Activated CD4-positive, alpha-beta T cell treated with anti-CD3 and anti-CD28 coated beads, Interleukin-2, amount 10 ng/mL, durations not matched to agents 7 days and 5 days (primary cell): ENCODE measurements at regions not wholly inside any gene's neighbourhood (a gene's known extent, or its start where the extent isn't known, plus 50 kb on each side); places are given as distances from the start of the nearest gene placed in this dataset.

Source experiments
- CTCF ChIA-PET: fragments of 350-600 bp; sonication (Branson Sonifier 250); formaldehyde crosslinking; loops from one replicate; lab custom pipeline; 2021; ENCODE audit warnings: antibody characterized with exemption; lab: Charles Lee
- POLR2A ChIA-PET: fragments of 350-600 bp; sonication (Branson Sonifier 250); formaldehyde crosslinking; loops from one replicate; lab custom pipeline; 2021; ENCODE audit warnings: antibody characterized with exemption; lab: Charles Lee
- DNase-seq: peaks from one replicate; pipeline ENCODE4 v3.0.0-alpha.2; 2020
- H3K27ac Mint-ChIP-seq: one replicate; pipeline ENCODE4 v1.8.0; 2021; ENCODE audit warnings: mild to moderate bottlenecking, moderate library complexity, mixed read lengths
- H3K27me3 Mint-ChIP-seq: one replicate; pipeline ENCODE4 v1.8.0; 2021; ENCODE audit warnings: mixed read lengths
- H3K36me3 Mint-ChIP-seq: one replicate; pipeline ENCODE4 v1.8.0; 2021; ENCODE audit warnings: low read depth, mixed read lengths
- H3K4me1 Mint-ChIP-seq: one replicate; pipeline ENCODE4 v1.8.0; 2021; ENCODE audit warnings: mixed read lengths
- H3K4me3 Mint-ChIP-seq: one replicate; pipeline ENCODE4 v1.8.0; 2021; ENCODE audit warnings: mild to moderate bottlenecking, moderate library complexity, mixed read lengths
- H3K9me3 Mint-ChIP-seq: one replicate; pipeline ENCODE4 v1.8.0; 2021; ENCODE audit warnings: mixed read lengths

GRCh38 chr12:58529114-58529665 is 391.1 kb downstream of the LRIG3 start:
- ChIA-PET POLR2A (no interaction called here), CTCF (no interaction called here)
- H3K27ac Mint-ChIP-seq: no peak overlapping the region
- H3K4me3 Mint-ChIP-seq: no peak overlapping the region
- H3K9me3 Mint-ChIP-seq: no peaks in the 10 kb centered on the region
- no peaks in the 10 kb centered on the region for H3K27me3 Mint-ChIP-seq
- no peaks in the 10 kb centered on the region for H3K36me3 Mint-ChIP-seq
- no peak for DNase-seq
- no peaks in the 10 kb centered on the region for H3K4me1 Mint-ChIP-seq

- Mint-ChIP-seq H3K9me3 (no peaks in the 10 kb centered on the region), H3K4me3 (no peak overlapping the region), H3K27me3 (no peaks in the 10 kb centered on the region), H3K36me3 (no peaks in the 10 kb centered on the region), H3K27ac (no peak overlapping the region), H3K4me1 (no peaks in the 10 kb centered on the region)
- DNase-seq: no peak
- ChIA-PET CTCF (no interaction called here), POLR2A (no interaction called here)
Measured at GRCh38 chr12:58529897-58530741, 390.2 kb downstream of the LRIG3 start.

- no peak overlapping the region for H3K4me3 Mint-ChIP-seq
- no peaks in the 10 kb centered on the region for H3K4me1 Mint-ChIP-seq
- no peaks in the 10 kb centered on the region for H3K27me3 Mint-ChIP-seq
- ChIA-PET POLR2A (no interaction called here), CTCF (no interaction called here)
- no peak for DNase-seq
- no peak overlapping the region for H3K27ac Mint-ChIP-seq
- no peaks in the 10 kb centered on the region for H3K36me3 Mint-ChIP-seq
- H3K9me3 Mint-ChIP-seq: no peaks in the 10 kb centered on the region
Measured at GRCh38 chr12:58530742-58531062, 389.6 kb downstream of the LRIG3 start.

- Mint-ChIP-seq H3K27ac (no peak overlapping the region), H3K36me3 (no peaks in the 10 kb centered on the region), H3K27me3 (no peaks in the 10 kb centered on the region), H3K4me3 (no peak overlapping the region), H3K4me1 (no peaks in the 10 kb centered on the region), H3K9me3 (no peaks in the 10 kb centered on the region)
- CTCF ChIA-PET: no interaction called here
- POLR2A ChIA-PET: no interaction called here
- no peak for DNase-seq
Measured at GRCh38 chr12:58532855-58533608, 387.3 kb downstream of the LRIG3 start.

GRCh38 chr12:58533652-58534051 is 386.7 kb downstream of the LRIG3 start:
- Mint-ChIP-seq H3K27me3 (no peaks in the 10 kb centered on the region), H3K27ac (no peak overlapping the region), H3K4me1 (no peaks in the 10 kb centered on the region), H3K36me3 (no peaks in the 10 kb centered on the region), H3K4me3 (no peak overlapping the region), H3K9me3 (no peaks in the 10 kb centered on the region)
- ChIA-PET POLR2A (no interaction called here), CTCF (no interaction called here)
- DNase-seq: no peak

- CTCF ChIA-PET: no interaction called here
Measured at GRCh38 chr12:58537278-58537677, 383.0 kb downstream of the LRIG3 start.

GRCh38 chr12:58539295-58539694 is 381.0 kb downstream of the LRIG3 start:
- no peaks in the 10 kb centered on the region for H3K36me3 Mint-ChIP-seq
- H3K9me3 Mint-ChIP-seq: no peaks in the 10 kb centered on the region
- ChIA-PET CTCF (no interaction called here), POLR2A (no interaction called here)
- H3K4me1 Mint-ChIP-seq: no peaks in the 10 kb centered on the region
- H3K27me3 Mint-ChIP-seq: no peaks in the 10 kb centered on the region
- no peak overlapping the region for H3K4me3 Mint-ChIP-seq
- DNase-seq: no peak
- no peak overlapping the region for H3K27ac Mint-ChIP-seq

More at GRCh38 chr12:58537278-58537677, 383.0 kb downstream of the LRIG3 start:
- Mint-ChIP-seq H3K36me3 (no peaks in the 10 kb centered on the region), H3K27ac (no peak overlapping the region), H3K4me1 (no peaks in the 10 kb centered on the region), H3K27me3 (no peaks in the 10 kb centered on the region), H3K9me3 (no peaks in the 10 kb centered on the region), H3K4me3 (no peak overlapping the region)
- DNase-seq: no peak
- POLR2A ChIA-PET: no interaction called here

- Mint-ChIP-seq H3K27me3 (no peaks in the 10 kb centered on the region), H3K9me3 (no peaks in the 10 kb centered on the region), H3K4me1 (no peaks in the 10 kb centered on the region), H3K27ac (no peak overlapping the region), H3K36me3 (no peaks in the 10 kb centered on the region), H3K4me3 (no peak overlapping the region)
- ChIA-PET CTCF (interaction anchor here (1.1 kb wide), 1 partner anchor 20 kb away, joined by 3 read pairs; no protein-coding TSS in a partner anchor), POLR2A (no interaction called here)
- peak; percentile 25 for DNase-seq
Measured at GRCh38 chr12:58540480-58541299, 379.6 kb downstream of the LRIG3 start.

- CTCF ChIA-PET: interaction anchor here (1.1 kb wide), 1 partner anchor 20 kb away, joined by 3 read pairs; no protein-coding TSS in a partner anchor
- Mint-ChIP-seq H3K36me3 (no peaks in the 10 kb centered on the region), H3K27ac (no peak overlapping the region), H3K4me3 (no peak overlapping the region), H3K9me3 (no peaks in the 10 kb centered on the region), H3K27me3 (no peaks in the 10 kb centered on the region), H3K4me1 (no peaks in the 10 kb centered on the region)
- POLR2A ChIA-PET: no interaction called here
- no peak for DNase-seq
Measured at GRCh38 chr12:58541300-58541690, 379.0 kb downstream of the LRIG3 start.

- CTCF ChIA-PET: no interaction called here
- POLR2A ChIA-PET: no interaction called here
- Mint-ChIP-seq H3K4me1 (no peaks in the 10 kb centered on the region), H3K9me3 (no peaks in the 10 kb centered on the region), H3K27me3 (no peaks in the 10 kb centered on the region), H3K4me3 (no peak overlapping the region), H3K36me3 (no peaks in the 10 kb centered on the region), H3K27ac (no peak overlapping the region)
- DNase-seq: no peak
Measured at GRCh38 chr12:58544281-58544680, 376.0 kb downstream of the LRIG3 start.

GRCh38 chr12:58547217-58547616 is 373.1 kb downstream of the LRIG3 start:
- Mint-ChIP-seq H3K36me3 (no peaks in the 10 kb centered on the region), H3K27me3 (no peaks in the 10 kb centered on the region), H3K27ac (no peak overlapping the region), H3K4me1 (no peaks in the 10 kb centered on the region), H3K4me3 (no peak overlapping the region), H3K9me3 (no peaks in the 10 kb centered on the region)
- ChIA-PET POLR2A (no interaction called here), CTCF (no interaction called here)
- no peak for DNase-seq

- Mint-ChIP-seq H3K27ac (no peak overlapping the region), H3K27me3 (no peaks in the 10 kb centered on the region), H3K36me3 (no peaks in the 10 kb centered on the region), H3K9me3 (no peaks in the 10 kb centered on the region), H3K4me3 (no peak overlapping the region), H3K4me1 (no peaks in the 10 kb centered on the region)
- DNase-seq: no peak
- POLR2A ChIA-PET: no interaction called here
- CTCF ChIA-PET: no interaction called here
Measured at GRCh38 chr12:58548801-58549200, 371.5 kb downstream of the LRIG3 start.
